ENCODE measurements at regions not wholly inside any gene's neighbourhood (a gene's known extent, or its start where the extent isn't known, plus 50 kb on each side); places are given as distances from the start of the nearest gene placed in this dataset.

GRCh38 chr9:84413301-84413700, 72.7 kb upstream of the SLC28A3 start:
- Histone ChIP-seq H2BK12ac (ENCODE audit: low read depth, low read length) (no peak overlapping the region), H3K4me2 (ENCODE audit: insufficient read depth in 1 of 2, low read depth in 2 of 2, low read length in 2 of 2) (no peak overlapping the region), H3K9ac (replicated peaks in 1 of 4; ENCODE audit: extremely low read depth in 1 of 4, low read depth in 3 of 4, low read length in 3 of 4) (no peak overlapping the region), H2BK5ac (ENCODE audit: low read depth, low read length) (no peak overlapping the region), H3K27me3 (replicated peaks in 1 of 4; ENCODE audit: control insufficient read depth in 3 of 4, extremely low read depth in 1 of 4, insufficient read depth in 3 of 4, low read length in 3 of 4) (no peaks in the 10 kb centered on the region), H2BK120ac (replicated peaks; ENCODE audit: low read depth, low read length) (no peak overlapping the region), H3K18ac (ENCODE audit: extremely low read depth, low read length) (no peak overlapping the region), H3K4me1 (replicated peaks in 1 of 4; ENCODE audit: control insufficient read depth in 3 of 4, insufficient read depth in 4 of 4, low read length in 3 of 4) (no peaks in the 10 kb centered on the region), H2BK20ac (ENCODE audit: low read length) (no peak overlapping the region), H3K14ac (ENCODE audit: insufficient read length) (no peak overlapping the region), H2BK15ac (ENCODE audit: low read length) (no peak overlapping the region), H4K8ac (ENCODE audit: extremely low read depth, insufficient read depth, low read length) (no peak overlapping the region), H3K23me2 (ENCODE audit: low read depth, low read length) (no peaks in the 10 kb centered on the region), H3K4me3 (ENCODE audit: extremely low read depth in 1 of 4, insufficient read depth in 2 of 4, low read depth in 3 of 4, low read length in 4 of 4) (no peak overlapping the region), H3K23ac (ENCODE audit: insufficient read length) (no peak overlapping the region), H3K27ac (ENCODE audit: low read depth, low read length) (no peak overlapping the region), H4K91ac (replicated peaks; ENCODE audit: insufficient read length, low read length) (no peak overlapping the region), H3K9me3 (ENCODE audit: insufficient read depth in 2 of 2, low read depth in 1 of 2, low read length in 1 of 2) (peaks cover 0 to 6% of the 10 kb centered on the region in 2 experiments; a peak in 1 of 4 replicates), H3K56ac (replicated peaks; ENCODE audit: insufficient read length, low read depth, low read length) (no peak overlapping the region), H2AK5ac (ENCODE audit: low read depth, low read length) (no peak overlapping the region), H4K5ac (ENCODE audit: insufficient read length, low read depth, low read length) (no peak overlapping the region), H4K20me1 (replicated peaks in 1 of 2; ENCODE audit: control insufficient read depth in 1 of 2, insufficient read depth in 2 of 2, low read length in 2 of 2) (no peaks in the 10 kb centered on the region), H3K79me2 (ENCODE audit: control insufficient read depth in 1 of 2, insufficient read depth in 2 of 2, low read length in 2 of 2) (no peaks in the 10 kb centered on the region), H2AFZ (ENCODE audit: low read length) (no peak overlapping the region), H3K36me3 (ENCODE audit: control insufficient read depth in 2 of 4, insufficient read depth in 4 of 4, low read length in 3 of 4) (peaks cover 0 to 5% (median 0%) of the 10 kb centered on the region in 4 experiments; a peak in 1 of 8 replicates), H3K79me1 (ENCODE audit: low read depth, low read length) (no peaks in the 10 kb centered on the region), H3K4ac (replicated peaks; ENCODE audit: insufficient read length, low read depth, low read length) (no peak overlapping the region)
- no peak for DNase-seq (ENCODE audit: low read depth in 1 of 2, low spot score in 2 of 2)
- no peak for FAIRE-seq
- WGBS, 2 experiments (ENCODE audit: extremely low coverage in 1 of 2, insufficient coverage in 1 of 2, insufficient read length in 1 of 2, insufficient replicate concordance in 2 of 2, low coverage in 1 of 2, low lambda C conversion rate in 2 of 2, missing lambda C conversion rate in 1 of 2): 88% methylated on average over 3 of the region's 3 CpGs; no CpG with 5 or more reads in 1 of the 2 experiments
- ChIA-PET POLR2A (ENCODE audit: partially characterized antibody) (no interaction called here), CTCF (ENCODE audit: partially characterized antibody) (interaction anchor here (1.3 to 2.6 kb wide), 3 partner anchors 10 to 16 kb away, joined by 4 to 12 read pairs (median 5); no protein-coding TSS in a partner anchor)
- TF ChIP-seq RNF2 (IDR thresholded peaks at IDR 0.05; ENCODE audit: borderline replicate concordance, low read depth, low read length, missing control alignments, poor library complexity, severe bottlenecking) (no peak), SP1 (IDR thresholded peaks at IDR 0.05; ENCODE audit: low read depth, low read length) (no peak)

Measured in H1 (cell line).